NCI-H1092 (cell line): ENCODE measurements at regions not wholly inside any gene's neighbourhood (a gene's known extent, or its start where the extent isn't known, plus 50 kb on each side); places are given as distances from the start of the nearest gene placed in this dataset.

Source experiments
- DNase-seq: peaks from one replicate; lab custom pipeline; 2025; lab: John Stamatoyannopoulos, UW

- no peak for DNase-seq
Measured at GRCh38 chr18:78726326-78727056, 253.1 kb upstream of the SALL3 start.

GRCh38 chr18:78727057-78727739 lies 252.4 kb upstream of the SALL3 start:
- no peak for DNase-seq

- DNase-seq, result no peak
Measured at GRCh38 chr18:78727877-78728783, 251.5 kb upstream of the SALL3 start.

GRCh38 chr18:78728784-78729467 lies 250.7 kb upstream of the SALL3 start:
- DNase-seq, result no peak

GRCh38 chr18:78730546-78730945 lies 249.1 kb upstream of the SALL3 start:
- DNase-seq, result no peak

GRCh38 chr18:78731016-78731397 lies 248.6 kb upstream of the SALL3 start:
- no peak for DNase-seq

GRCh38 chr18:78731398-78732032 lies 248.1 kb upstream of the SALL3 start:
- DNase-seq, result no peak

- DNase-seq, result no peak
Measured at GRCh38 chr18:78732273-78733210, 247.1 kb upstream of the SALL3 start.

GRCh38 chr18:78733762-78734613 lies 245.6 kb upstream of the SALL3 start:
- DNase-seq, result no peak

GRCh38 chr18:78734614-78734945 lies 245.0 kb upstream of the SALL3 start:
- DNase-seq, result no peak

GRCh38 chr18:78735131-78736014 lies 244.2 kb upstream of the SALL3 start:
- no peak for DNase-seq

GRCh38 chr18:78736015-78736690 lies 243.5 kb upstream of the SALL3 start:
- DNase-seq, result no peak

GRCh38 chr18:78737006-78737915 lies 242.4 kb upstream of the SALL3 start:
- DNase-seq, result no peak

GRCh38 chr18:78738076-78738690 lies 241.4 kb upstream of the SALL3 start:
- no peak for DNase-seq

- no peak for DNase-seq
Measured at GRCh38 chr18:78739115-78739514, 240.5 kb upstream of the SALL3 start.

- no peak for DNase-seq
Measured at GRCh38 chr18:78739882-78740677, 239.5 kb upstream of the SALL3 start.
